ENCODE measurements at regions not wholly inside any gene's neighbourhood (a gene's known extent, or its start where the extent isn't known, plus 50 kb on each side); places are given as distances from the start of the nearest gene placed in this dataset.
"Not testable (repeated sequence)": the region's sequence is repeated elsewhere in the genome, so short reads cannot be mapped to it uniquely, and the experiment has no call there.

DNA sequence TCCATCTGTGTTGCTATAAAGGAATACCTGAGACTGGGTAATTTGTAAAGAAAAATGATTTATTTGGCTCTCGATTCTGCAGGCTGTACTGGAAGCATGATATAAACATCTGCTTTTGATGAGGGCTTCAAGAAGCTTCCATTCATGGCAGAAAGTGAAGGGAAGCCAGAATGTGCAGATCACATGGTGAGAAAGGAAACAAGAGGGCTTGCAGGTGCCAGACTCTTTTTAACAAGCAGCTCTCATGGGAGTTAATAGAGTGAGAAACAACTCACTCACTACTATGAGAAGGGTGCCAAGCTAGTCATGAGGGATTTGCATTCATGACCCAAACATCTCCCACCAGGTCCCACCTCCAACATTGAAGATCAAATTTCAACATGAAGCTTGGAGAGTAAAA, 247.2 kb downstream of the ZIC4 start:
- intact Hi-C loops (cut with micrococcal nuclease): no loop called here

DNA sequence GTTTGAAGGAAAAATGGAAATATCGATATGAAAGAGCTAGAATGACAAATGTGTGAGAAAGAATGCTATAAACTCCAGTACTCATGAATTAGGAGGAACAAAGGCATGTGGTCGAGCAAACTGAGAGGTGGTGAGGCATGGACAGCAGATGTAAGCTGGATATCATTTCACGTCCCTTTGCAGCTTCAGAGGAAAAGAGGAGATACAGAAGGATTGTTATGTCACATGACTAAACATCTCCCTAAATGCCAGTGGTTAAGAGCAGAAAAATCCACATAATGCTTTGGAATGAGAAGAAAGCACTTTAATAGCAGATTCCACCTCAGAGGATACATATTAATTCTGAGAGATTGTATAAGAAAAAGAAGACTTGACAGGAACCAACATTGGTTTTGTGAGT, 248.7 kb downstream of the ZIC4 start:
- intact Hi-C loops (cut with micrococcal nuclease): no loop called here

DNA sequence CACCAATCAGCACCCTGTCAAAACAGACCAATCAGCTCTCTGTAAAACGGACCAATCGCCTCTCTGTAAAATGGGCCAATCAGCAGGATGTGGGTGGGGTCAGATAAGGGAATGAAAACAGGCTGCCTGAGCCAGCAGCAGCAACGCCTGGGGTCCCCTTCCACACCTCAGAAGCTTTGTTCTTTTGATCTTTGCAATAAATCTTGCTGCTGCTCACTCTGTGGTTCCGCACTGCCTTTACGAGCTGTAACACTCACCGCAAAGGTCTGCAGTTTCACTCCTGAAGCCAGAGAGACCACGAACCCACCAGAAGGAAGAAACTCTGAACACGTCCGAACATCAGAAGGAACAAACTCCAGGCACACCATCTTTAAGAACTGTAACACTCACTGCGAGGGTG, 251.4 kb downstream of the ZIC4 start:
- intact Hi-C loops (cut with micrococcal nuclease): not testable (repeated sequence)

DNA sequence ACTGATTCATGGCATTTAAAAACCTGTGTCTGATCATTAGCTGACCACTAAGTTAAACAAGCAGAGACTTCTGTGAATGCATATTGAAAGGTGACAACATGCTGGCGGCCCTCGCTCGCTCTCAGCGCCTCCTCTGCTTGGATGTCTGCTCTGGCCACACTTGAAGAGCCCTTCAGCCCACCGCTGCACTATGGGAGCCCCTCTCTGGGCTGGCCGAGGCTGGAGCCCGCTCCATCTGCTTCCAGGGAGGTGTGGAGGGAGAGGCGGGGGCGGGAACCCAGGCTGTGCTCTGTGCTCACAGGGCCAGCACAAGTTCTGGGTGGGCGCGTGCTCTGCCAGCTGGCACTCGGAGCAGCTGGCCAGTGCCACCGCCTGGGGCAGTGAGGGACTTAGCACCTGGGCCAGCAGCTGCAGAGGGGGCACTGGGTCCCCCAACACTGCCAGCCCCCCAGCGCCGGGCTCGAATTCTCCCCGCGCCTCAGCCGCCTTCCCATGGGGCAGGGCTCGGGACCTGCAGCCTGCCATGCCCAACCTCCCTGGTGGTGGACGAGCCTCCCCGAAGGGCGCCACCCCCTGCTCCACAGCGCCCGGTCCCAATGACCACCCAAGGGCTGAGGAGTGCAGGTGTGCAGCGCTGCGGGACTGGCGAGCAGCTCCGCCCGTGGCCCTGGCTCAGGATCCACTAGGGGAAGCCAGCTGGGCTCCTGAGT, 252.4 kb downstream of the ZIC4 start:
- intact Hi-C loops (cut with micrococcal nuclease): no loop called here

DNA sequence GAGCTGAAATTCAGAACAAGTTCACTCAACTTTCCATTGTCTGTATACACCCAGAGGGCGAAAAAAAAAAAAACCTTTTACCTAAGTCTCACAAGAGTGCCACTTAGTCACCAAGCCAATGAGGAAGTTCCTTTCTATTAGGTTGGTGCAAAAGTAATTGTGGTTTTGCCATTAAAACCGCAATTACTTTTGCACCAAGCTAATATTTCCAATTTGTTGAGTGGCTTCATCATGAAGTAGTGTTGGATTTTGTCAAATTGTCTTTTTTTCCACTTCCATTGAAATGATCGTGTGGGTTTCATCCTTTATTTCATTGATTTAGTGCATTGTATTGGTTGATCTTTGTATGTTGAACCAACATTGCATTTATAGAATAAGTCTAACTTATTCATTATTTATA, 253.9 kb downstream of the ZIC4 start:
- intact Hi-C loops (cut with micrococcal nuclease): no loop called here

DNA sequence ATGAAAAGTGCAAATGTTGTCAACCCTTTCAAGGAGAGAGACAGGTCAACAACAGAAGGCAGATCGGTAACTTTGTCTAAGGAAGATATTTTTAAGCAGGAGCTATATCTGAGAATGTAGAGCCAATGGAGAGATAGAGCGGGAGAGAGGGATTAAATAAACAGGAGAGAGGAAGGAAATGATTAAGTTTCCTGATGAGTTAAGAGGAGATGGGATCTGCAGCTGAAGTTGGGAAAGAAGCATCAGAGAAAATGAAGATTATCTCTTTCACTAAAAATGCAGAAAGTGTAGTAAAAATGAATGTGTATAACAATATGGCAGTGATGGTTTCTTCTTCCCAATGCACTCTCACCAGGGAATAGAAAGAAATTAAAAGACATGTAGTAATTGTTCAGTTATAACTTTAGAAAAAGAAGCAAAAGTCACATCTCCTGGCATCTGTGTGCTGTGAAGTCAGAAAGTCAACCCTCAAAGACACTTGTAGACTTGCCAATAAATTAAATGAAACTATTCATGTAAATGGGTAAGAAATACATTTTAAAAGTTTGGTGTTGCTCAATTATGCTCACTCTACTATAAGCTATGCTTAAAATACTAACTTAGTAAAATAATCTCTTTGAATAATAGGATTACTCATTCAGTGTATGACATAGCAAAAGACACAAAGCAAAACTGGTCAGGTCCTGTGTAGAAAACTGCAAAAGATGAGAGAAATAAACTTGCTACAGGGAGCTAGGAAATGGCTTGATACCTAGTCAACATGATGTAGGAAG, 264.6 kb downstream of the ZIC4 start:
- intact Hi-C loops (cut with micrococcal nuclease): no loop called here

DNA sequence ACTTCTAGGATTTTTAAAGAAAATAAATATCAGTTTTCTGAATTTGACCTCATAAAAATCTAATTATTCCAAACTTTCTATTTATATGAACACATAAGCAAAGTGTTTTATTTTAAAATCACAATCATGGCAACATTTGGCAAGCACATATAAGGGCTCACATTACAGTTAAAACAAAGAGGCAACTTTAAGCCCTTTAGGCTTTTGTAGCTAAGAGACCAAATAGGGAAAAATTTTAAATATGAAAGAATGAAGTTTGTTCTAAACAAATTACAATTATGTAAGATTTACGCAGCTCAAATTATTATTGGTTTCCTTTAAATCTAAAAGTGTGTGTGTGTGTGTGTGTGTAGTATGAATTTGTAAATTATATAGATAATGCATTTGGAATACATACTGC, 267.0 kb downstream of the ZIC4 start:
- intact Hi-C loops (cut with micrococcal nuclease): no loop called here

DNA sequence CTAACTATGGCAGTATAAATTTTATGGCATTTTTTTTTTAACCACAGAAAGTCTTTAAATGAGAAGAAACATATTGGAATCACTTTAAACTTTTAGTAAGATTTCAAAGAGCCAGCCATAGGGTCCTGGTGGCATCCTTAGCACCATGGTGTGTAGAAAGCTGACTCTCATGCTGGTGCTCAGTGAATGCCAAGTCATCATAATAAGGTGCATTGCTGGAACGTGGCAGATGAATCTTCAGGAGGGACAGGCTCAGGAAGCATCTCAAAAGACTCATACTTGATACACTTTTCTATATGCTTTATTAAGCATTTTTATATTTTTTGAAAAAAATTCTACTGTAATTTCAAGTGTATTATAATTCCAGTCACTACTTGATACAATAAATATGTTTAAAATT, 274.2 kb downstream of the ZIC4 start:
- intact Hi-C loops (cut with micrococcal nuclease): no loop called here

DNA sequence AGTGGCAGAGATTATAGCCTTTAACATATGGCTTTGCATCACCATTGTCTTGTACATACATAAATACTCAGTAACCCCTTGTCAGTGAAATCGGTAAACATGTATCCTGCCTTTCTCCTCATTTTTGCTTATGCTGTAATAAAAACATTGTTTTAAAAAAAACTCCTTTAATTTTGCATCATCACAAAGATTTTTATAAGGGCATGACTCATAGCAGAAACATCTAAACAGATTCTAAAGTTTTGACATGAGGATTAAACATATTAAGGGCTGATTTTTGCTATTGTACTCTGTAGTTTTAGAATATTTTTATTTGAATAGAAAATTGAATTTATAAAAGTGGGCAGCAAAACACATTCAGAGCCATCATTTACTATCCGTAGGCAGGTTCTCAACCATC, 275.9 kb downstream of the ZIC4 start:
- intact Hi-C loops (cut with micrococcal nuclease): no loop called here

DNA sequence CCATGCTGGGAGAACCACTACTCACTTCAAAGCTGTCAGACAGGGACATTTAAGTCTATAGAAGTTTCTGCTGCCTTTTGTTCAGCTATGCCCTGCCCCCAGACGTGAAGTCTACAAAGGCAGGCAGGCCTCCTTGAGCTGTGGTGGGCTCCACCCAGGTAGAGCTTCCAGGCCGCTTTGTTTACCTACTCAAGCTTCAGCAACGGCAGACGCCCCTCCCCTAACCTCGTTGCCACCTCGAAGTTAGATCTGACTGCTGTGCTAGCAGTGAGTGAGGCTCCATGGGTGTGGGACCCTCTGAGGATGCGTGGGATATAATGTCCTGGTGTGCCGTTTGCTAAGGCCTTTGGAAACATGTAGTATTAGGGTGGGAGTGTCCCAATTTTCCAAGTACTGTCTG, 276.7 kb downstream of the ZIC4 start:
- intact Hi-C loops (cut with micrococcal nuclease): no loop called here

DNA sequence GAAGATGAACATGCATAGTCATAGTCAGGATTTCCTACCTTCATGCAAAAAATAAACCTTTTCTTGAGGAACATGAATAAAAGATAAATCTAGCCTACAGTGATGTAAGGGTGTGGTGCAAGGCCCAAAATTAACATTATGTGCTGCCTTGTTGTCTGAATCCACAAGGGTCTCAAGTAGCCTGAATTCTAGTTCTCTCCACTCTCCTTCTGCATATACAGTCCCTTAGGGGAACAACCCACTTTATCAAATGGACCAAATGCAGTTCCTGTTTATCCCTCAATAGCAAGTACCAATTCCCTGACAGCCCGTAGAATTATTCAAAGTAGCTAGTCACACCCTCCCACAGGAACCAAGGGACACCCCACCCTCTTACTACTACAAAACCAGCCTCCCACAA, 284.0 kb downstream of the ZIC4 start:
- intact Hi-C loops (cut with micrococcal nuclease): no loop called here

DNA sequence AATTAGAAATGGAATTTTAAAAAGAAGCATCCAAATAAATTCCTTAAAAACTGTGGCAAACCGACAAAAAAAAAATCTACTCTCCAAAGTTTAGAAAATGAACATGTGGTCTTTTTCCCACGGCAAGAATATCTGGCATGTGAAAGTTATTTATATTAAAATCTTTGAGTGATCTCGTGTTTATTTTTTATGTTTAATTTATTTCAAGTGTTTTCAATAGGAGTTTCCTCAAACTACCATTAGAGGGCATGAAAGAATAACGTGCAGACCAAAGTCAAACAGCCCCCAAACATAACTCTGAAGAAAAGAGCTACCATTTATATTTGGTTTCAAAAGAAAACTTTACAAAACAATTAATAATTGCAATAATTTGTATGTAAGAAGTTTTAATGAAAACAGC, 286.4 kb downstream of the ZIC4 start:
- intact Hi-C loops (cut with micrococcal nuclease): no loop called here

DNA sequence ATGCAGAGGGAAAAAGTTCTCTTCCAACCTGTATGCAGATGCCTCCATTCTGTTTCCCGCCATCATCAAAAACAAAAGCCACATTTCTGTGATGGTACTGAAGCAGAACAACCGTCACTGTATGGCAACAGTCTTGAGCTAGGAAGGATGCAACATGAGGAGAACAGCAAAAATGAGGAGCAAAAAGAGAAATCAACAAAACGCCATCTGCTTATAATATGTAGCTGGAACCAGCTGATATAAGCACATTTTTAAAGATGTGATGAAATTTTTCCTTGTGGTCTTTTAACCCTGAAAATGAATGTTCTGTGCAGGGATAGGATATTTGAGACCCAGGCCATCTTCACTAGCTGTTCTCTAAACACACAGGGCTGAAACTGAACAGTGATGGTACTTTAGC, 287.0 kb downstream of the ZIC4 start:
- intact Hi-C loops (cut with micrococcal nuclease): no loop called here

DNA sequence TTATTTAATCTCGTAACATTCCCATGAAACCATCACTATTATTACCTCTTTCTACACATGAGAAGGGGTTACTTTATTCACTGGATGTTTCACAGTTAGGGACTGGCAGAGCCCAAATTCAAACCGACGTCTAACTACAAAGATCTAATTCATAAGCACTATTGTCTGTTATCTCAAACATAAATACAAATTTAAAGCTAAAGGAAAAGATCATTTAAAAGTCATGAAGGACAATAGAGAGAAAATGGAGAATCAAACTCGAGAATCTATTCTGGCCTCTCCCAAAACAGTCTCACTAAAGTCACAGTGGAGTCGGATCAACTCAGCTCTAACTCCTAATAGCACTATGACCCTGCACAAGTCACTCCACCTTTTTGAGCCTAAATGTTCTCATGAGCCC, 287.7 kb downstream of the ZIC4 start:
- intact Hi-C loops (cut with micrococcal nuclease): no loop called here

DNA sequence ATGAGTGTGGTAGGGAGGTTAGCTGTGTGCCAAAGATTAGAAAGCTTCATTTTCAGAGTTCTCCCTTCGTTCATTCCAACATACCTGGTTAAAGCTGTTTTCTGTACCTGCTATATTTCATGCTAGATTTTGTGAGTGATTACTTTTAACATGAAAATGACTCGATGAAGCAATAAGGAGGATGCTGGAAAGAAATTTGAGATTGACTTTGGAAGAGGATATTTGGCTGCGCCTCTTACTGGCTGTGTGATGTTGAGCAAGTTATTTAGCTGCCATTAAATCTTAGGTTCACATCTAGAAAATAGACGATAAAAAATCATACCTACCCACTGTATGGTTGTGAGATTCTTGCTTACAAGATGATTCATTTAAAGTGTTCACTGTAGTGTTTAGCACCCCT, 288.7 kb downstream of the ZIC4 start:
- intact Hi-C loops (cut with micrococcal nuclease): no loop called here

DNA sequence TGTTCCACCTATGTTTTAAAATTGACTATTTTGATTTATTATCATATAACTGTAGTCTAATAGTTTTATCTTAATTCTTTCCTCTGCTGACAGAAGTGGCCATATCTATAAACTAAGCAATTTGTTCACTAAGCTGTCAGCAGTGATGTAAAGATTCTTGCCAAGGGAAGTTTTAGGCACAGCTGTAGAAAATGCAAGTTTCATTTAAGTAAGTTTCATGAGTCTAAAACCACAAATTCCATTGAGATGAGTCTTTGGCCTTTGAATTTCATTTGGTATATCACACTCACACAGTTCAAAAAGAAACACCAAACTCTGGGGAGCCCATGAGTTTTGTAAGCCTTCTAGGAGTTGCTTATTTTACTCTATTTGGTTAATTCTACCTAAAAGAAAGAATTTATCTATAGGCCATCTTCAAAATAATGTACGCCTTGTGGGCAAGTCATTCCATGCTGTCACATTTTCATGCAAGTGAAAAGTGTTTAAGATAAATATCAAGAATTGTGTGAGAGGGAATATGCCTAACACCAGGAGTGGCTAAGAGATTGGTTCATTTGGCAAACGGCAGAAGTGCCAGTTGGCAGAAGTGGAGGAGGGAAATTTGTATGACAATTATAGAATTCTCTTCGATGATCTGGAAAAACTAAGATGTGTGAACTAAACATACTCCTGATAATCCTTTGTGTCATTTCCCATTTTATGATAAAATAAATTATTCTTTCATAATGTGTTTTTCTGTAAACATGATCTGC, 292.9 kb downstream of the ZIC4 start:
- intact Hi-C loops (cut with micrococcal nuclease): no loop called here

DNA sequence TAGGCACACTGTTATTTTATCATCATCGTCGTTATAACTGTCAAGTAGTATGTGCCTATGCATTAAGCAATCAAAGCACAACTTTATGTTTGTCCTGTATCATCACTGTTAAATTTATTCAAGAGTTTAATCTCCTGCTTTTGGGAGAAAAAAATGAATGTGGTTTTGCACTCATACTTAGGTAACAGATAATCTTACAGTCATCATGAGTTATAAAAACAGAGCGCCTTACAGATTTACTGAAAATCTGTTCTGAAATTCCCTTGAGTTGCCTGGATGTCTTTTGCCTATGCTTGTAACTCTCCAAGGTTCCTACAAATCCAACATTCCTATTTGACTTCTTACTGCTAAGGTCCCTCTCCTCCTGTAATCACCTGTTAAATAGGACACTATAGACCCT, 307.3 kb downstream of the ZIC4 start:
- intact Hi-C loops (cut with micrococcal nuclease): no loop called here

DNA sequence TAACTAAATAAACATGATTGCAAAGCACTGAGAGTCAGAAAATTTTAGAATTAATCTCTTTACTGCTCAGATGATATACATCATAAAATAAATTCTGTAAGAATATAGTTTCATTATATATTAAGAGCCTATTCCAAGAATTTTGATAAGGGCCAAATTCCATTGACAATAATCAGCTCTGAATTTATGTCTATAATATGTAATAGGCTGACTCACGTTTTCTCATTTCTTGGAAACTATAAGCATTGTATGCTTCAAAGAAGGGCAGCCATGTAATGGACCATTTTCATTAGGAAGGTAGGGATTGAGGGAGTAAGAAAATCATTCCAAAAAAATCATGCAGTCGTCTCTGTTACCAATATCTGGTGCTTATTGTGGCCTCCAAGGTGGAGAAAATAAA, 315.9 kb downstream of the ZIC4 start:
- intact Hi-C loops (cut with micrococcal nuclease): no loop called here

DNA sequence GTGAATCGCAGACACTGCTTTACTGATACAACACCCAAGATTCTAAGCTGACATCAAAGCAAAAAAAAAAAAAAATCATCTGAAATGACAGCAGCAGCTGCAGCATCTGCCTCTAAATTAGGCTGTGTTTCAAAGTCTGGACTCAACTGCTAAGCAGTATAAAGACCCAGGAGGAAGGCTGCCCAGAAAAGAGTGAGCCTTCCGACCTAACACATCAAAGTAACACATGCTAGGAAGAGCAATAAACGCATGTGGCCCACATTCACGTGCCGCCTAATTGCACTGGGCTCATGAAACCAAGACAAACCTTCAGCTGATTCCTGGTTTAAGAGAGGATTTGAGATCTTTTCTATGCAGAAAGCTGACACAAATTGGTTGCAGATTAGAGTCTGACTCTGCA, 317.1 kb downstream of the ZIC4 start:
- intact Hi-C loops (cut with micrococcal nuclease): no loop called here

DNA sequence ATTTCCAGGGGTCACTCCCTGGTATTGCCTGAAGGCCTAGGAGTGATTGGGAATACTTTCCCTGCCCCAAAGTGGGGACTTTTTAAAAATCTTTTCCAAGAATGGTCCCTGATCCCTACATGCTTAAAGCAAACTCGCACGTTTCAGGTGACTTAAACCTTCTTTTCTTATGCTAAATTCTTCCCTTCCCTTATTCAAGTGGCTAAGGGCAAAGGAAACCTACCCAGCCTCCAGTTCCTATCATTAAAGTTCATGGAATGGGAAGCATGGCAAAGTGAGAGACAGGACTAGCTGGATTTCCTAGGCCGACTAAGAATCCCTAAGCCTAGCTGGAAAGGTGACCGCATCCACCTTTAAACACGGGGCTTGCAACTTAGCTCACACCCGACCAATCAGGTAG, 346.8 kb downstream of the ZIC4 start:
- intact Hi-C loops (cut with micrococcal nuclease): not testable (repeated sequence)

DNA sequence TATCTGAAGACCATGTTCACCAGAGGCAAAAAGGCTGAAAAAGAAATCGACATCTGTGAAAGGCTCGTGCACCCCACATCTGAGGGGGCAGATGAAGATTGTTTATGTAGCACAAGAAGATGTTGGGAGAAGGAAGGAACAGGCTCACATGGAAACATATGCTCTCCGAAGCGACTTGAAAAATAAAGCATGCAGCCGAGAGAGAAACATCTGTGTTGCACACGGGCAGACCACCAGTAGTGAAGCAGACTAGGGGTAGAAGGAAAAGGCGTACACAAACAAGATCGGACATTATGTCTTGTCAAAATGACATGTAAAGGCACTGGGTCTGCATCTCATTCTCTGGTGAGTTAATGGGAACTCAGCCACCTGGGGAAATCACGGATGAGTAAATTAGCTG, 356.5 kb downstream of the ZIC4 start:
- intact Hi-C loops (cut with micrococcal nuclease): no loop called here

DNA sequence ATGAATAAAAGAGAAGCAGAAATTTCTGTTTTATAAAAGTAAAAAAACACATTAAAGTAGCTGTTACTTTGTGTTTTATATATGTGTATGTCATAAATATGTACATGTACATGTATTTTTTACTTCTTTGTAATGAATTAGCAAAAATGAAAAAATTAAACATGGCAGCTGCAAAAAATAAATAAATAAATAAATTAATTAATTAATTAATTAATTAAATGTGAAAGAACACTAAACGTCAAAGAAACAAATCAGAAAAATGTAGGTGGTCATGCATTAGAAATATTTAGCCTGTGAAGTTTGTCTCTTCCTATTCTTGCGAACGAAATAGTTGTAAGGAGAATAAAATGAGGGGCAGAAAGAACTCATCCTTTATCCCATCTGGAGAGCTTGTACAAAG, 357.0 kb downstream of the ZIC4 start:
- intact Hi-C loops (cut with micrococcal nuclease): no loop called here

DNA sequence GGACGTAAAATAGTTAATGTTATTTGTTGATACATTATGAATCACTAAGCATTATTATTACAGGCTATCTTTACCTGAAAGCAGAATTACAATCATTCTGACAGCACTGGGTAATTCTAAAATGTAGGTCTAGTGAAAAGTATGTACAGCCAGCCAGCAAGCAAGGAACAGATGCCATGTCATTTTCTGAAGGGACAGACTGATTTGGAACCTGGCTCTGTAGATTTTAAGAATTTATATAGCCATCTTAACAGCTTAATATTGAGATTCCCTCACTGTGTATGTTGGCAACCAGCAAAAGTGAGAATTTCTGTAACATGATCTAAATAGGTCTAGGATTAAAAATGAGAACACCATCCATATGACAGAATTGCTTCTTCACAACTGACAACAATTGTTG, 359.4 kb downstream of the ZIC4 start:
- intact Hi-C loops (cut with micrococcal nuclease): no loop called here
